Small intestine (tissue), 7 donors: ENCODE measurements at regions not wholly inside any gene's neighbourhood (a gene's known extent, or its start where the extent isn't known, plus 50 kb on each side); places are given as distances from the start of the nearest gene placed in this dataset.

Source experiments
- DNase-seq, 2 donors: peaks; one replicate each; pipeline versions ENCODE4 v3.0.0 to v3.0.0-alpha.2; 2013
- FAIRE-seq: peaks from 2 replicates; lab custom pipeline; 2012; peaks lifted over from hg19 to GRCh38; lab: Jason Lieb, UNC
- H3K27ac ChIP-seq, 3 donors: one replicate each; pipeline ENCODE4 v1.5.1; 2013; ENCODE audit warnings: low read length in 2 of 3, mild to moderate bottlenecking in 2 of 3, control low read depth in 1 of 3, inconsistent platforms in 1 of 3, low read depth in 1 of 3, moderate library complexity in 1 of 3
- H3K27me3 ChIP-seq, 3 donors: one replicate each; pipeline ENCODE4 v1.6.1; 2013; ENCODE audit warnings: low read length in 3 of 3, inconsistent platforms in 1 of 3; ENCODE audit not compliant: control insufficient read depth in 3 of 3, insufficient read depth in 3 of 3
- H3K36me3 ChIP-seq, 3 donors: one replicate each; pipeline ENCODE4 v1.6.1; 2013; ENCODE audit warnings: low read length in 3 of 3, inconsistent platforms in 1 of 3, low read depth in 1 of 3, mild to moderate bottlenecking in 1 of 3, moderate library complexity in 1 of 3; ENCODE audit not compliant: control insufficient read depth in 3 of 3, insufficient read depth in 2 of 3
- H3K4me1 ChIP-seq, 3 donors: one replicate each; pipeline ENCODE4 v1.6.1; 2013; ENCODE audit warnings: low read length in 2 of 3, inconsistent platforms in 1 of 3, low read depth in 1 of 3, mild to moderate bottlenecking in 1 of 3, moderate library complexity in 1 of 3; ENCODE audit not compliant: control insufficient read depth in 3 of 3, insufficient read depth in 2 of 3
- H3K4me3 ChIP-seq, 3 donors: one replicate each; pipeline ENCODE4 v1.5.1; 2013; ENCODE audit warnings: low read length in 3 of 3, control low read depth in 1 of 3, inconsistent platforms in 1 of 3, low read depth in 1 of 3, mild to moderate bottlenecking in 1 of 3, moderate library complexity in 1 of 3
- H3K9me3 ChIP-seq, 2 donors: one replicate each; pipeline ENCODE4 v1.6.1; 2013; ENCODE audit warnings: low read depth in 1 of 2, low read length in 1 of 2; ENCODE audit not compliant: control insufficient read depth in 2 of 2, insufficient read depth in 1 of 2
- WGBS, 3 donors: extraction: QIAGEN DNeasy Blood & Tissue Kit; methylation state at CpG; one replicate each; pipeline ENCODE4 v1.1.7; 2013; 5-methylcytosine and 5-hydroxymethylcytosine counted together
- donor health status: healthy with polysubstance abuse.
- donor health status: control.
- donor health status: control.
- donor health status: Bipolar disorder and iron deficiency.
- donor health status: healthy.

GRCh38 chr11:36948460-36949127, 350.6 kb upstream of the RAG2 start:
- no peaks in the 10 kb centered on the region for H3K9me3 ChIP-seq
- H3K4me1 ChIP-seq = no peaks in the 10 kb centered on the region
- no peaks in the 10 kb centered on the region for H3K27me3 ChIP-seq
- no peak for DNase-seq
- H3K4me3 ChIP-seq = no peak overlapping the region
- no peaks in the 10 kb centered on the region for H3K36me3 ChIP-seq
- no peak overlapping the region for H3K27ac ChIP-seq
- FAIRE-seq = no peak
- 42 to 46% (median 42%) methylated on average over 7 of the region's 7 CpGs for WGBS, 3 donors

GRCh38 chr11:36945384-36945783, 347.3 kb upstream of the RAG2 start:
- 36 to 42% (median 38%) methylated on average over 3 of the region's 3 CpGs for WGBS, 3 donors
- no peak for FAIRE-seq

GRCh38 chr11:36933481-36933880, 335.4 kb upstream of the RAG2 start:
- Histone ChIP-seq H3K9me3 (peaks cover 0 to 2% of the 10 kb centered on the region in 2 donors), H3K27me3 (no peaks in the 10 kb centered on the region), H3K27ac (no peak overlapping the region), H3K4me3 (no peak overlapping the region), H3K36me3 (no peaks in the 10 kb centered on the region), H3K4me1 (no peaks in the 10 kb centered on the region)
- DNase-seq = no peak
- WGBS, 3 donors = 93 to 97% (median 96%) methylated on average over 5 of the region's 5 CpGs
- no peak for FAIRE-seq

More at GRCh38 chr11:36945384-36945783, 347.3 kb upstream of the RAG2 start:
- no peak overlapping the region for H3K27ac ChIP-seq
- H3K27me3 ChIP-seq = no peaks in the 10 kb centered on the region
- H3K4me3 ChIP-seq = no peak overlapping the region
- H3K4me1 ChIP-seq = no peaks in the 10 kb centered on the region
- no peaks in the 10 kb centered on the region for H3K9me3 ChIP-seq
- no peak for DNase-seq
- H3K36me3 ChIP-seq = no peaks in the 10 kb centered on the region

- no peak for FAIRE-seq
- H3K27me3 ChIP-seq = no peaks in the 10 kb centered on the region
- no peak overlapping the region for H3K4me3 ChIP-seq
- H3K4me1 ChIP-seq = no peaks in the 10 kb centered on the region
- no peak overlapping the region for H3K27ac ChIP-seq
- H3K9me3 ChIP-seq = peaks cover 0 to 2% of the 10 kb centered on the region in 2 donors
- WGBS, 3 donors = 70 to 78% (median 73%) methylated on average over 4 of the region's 4 CpGs
- no peak for DNase-seq
- H3K36me3 ChIP-seq = no peaks in the 10 kb centered on the region
Measured at GRCh38 chr11:36931139-36931538, 333.1 kb upstream of the RAG2 start.

GRCh38 chr11:36930256-36930655, 332.2 kb upstream of the RAG2 start:
- DNase-seq (no peak), FAIRE-seq (no peak)
- 54 to 67% (median 55%) methylated on average over 3 of the region's 3 CpGs for WGBS, 3 donors
- Histone ChIP-seq H3K4me1 (no peaks in the 10 kb centered on the region), H3K27ac (no peak overlapping the region), H3K36me3 (no peaks in the 10 kb centered on the region), H3K9me3 (peaks cover 0 to 2% of the 10 kb centered on the region in 2 donors), H3K27me3 (no peaks in the 10 kb centered on the region), H3K4me3 (no peak overlapping the region)

GRCh38 chr11:36929401-36929800, 331.4 kb upstream of the RAG2 start:
- Histone ChIP-seq H3K4me1 (no peaks in the 10 kb centered on the region), H3K27ac (no peak overlapping the region), H3K27me3 (no peaks in the 10 kb centered on the region), H3K9me3 (peaks cover 0 to 2% of the 10 kb centered on the region in 2 donors), H3K4me3 (no peak overlapping the region), H3K36me3 (no peaks in the 10 kb centered on the region)
- WGBS, 3 donors = 76 to 86% (median 84%) methylated on average over 1 of the region's 1 CpG
- no peak for DNase-seq
- FAIRE-seq = no peak

GRCh38 chr11:36928621-36929020, 330.6 kb upstream of the RAG2 start:
- Histone ChIP-seq H3K27me3 (no peaks in the 10 kb centered on the region), H3K4me3 (no peak overlapping the region), H3K27ac (no peak overlapping the region), H3K36me3 (no peaks in the 10 kb centered on the region), H3K9me3 (peaks cover 0 to 2% of the 10 kb centered on the region in 2 donors), H3K4me1 (no peaks in the 10 kb centered on the region)
- FAIRE-seq (no peak), DNase-seq (no peak)
- WGBS, 3 donors = 26 to 66% (median 52%) methylated on average over 1 of the region's 1 CpG

GRCh38 chr11:36899800-36900199, 301.8 kb upstream of the RAG2 start:
- H3K36me3 ChIP-seq = no peaks in the 10 kb centered on the region
- WGBS, 3 donors = 0 to 6% (median 3%) methylated on average over 1 of the region's 1 CpG
- H3K4me3 ChIP-seq = no peak overlapping the region
- DNase-seq = no peak
- H3K4me1 ChIP-seq = no peaks in the 10 kb centered on the region
- no peak for FAIRE-seq
- H3K27me3 ChIP-seq = no peaks in the 10 kb centered on the region
- H3K9me3 ChIP-seq = no peaks in the 10 kb centered on the region
- no peak overlapping the region for H3K27ac ChIP-seq

- no peak for DNase-seq
- Histone ChIP-seq H3K36me3 (no peaks in the 10 kb centered on the region), H3K4me3 (no peak overlapping the region), H3K27me3 (no peaks in the 10 kb centered on the region), H3K9me3 (no peaks in the 10 kb centered on the region), H3K4me1 (no peaks in the 10 kb centered on the region), H3K27ac (no peak overlapping the region)
- WGBS, 3 donors = 55 to 65% (median 63%) methylated on average over 2 of the region's 2 CpGs
- FAIRE-seq = no peak
Measured at GRCh38 chr11:36890841-36891240, 292.8 kb upstream of the RAG2 start.
